ENCODE measurements at regions not wholly inside any gene's neighbourhood (a gene's known extent, or its start where the extent isn't known, plus 50 kb on each side); places are given as distances from the start of the nearest gene placed in this dataset.
A peak's percentile ranks its signal among the peaks of the same experiment; 100 is the strongest.

GRCh38 chr10:8439040-8439439 lies 384.6 kb downstream of the GATA3 start (continued):
- no peak for TF ChIP-seq E2F6 (IDR thresholded peaks at IDR 0.05; ENCODE audit: borderline replicate concordance, low read depth)
- no peak for TF ChIP-seq CHD2 (IDR thresholded peaks at IDR 0.05; ENCODE audit: low read length, partially characterized antibody)
- no peak for TF ChIP-seq PHF8 (IDR thresholded peaks at IDR 0.05; ENCODE audit: borderline replicate concordance, low read depth)

GRCh38 chr10:8444630-8445029 lies 390.1 kb downstream of the GATA3 start:
- Histone ChIP-seq H3K4me2 (no peak overlapping the region), H3K9me3 (no peaks in the 10 kb centered on the region), H3K4me1 (no peaks in the 10 kb centered on the region), H3K27ac (no peak overlapping the region), H3K4me3 (no peak overlapping the region)
- no peak for DNase-seq (ENCODE audit: low read depth in 1 of 2, low spot score in 1 of 2)
- CTCF ChIA-PET, result interaction anchor here (0.6 kb wide), 1 partner anchor 13 kb away, joined by 3 read pairs; no protein-coding TSS in a partner anchor
- POLR2A ChIA-PET, result no interaction called here
- WGBS (ENCODE audit: missing lambda C conversion rate), result 64% methylated on average over 7 of the region's 7 CpGs
- TF ChIP-seq BHLHE40 (IDR thresholded peaks at IDR 0.05; ENCODE audit: low read depth, low read length), result no peak
- TF ChIP-seq HES2 (IDR thresholded peaks at IDR 0.05), result no peak
- TF ChIP-seq RAD21 (conservative IDR thresholded peaks at IDR 0.05 in 1 of 2, IDR thresholded peaks at IDR 0.05 in 1 of 2), result 0 out of 5 replicates have a peak, but pooled peaks of 1 of the 2 experiments have one; percentile 7
- peak in 1 of 2 experiments; percentile 79; a peak in 3 of 6 replicates for ATAC-seq
- no peak for FAIRE-seq

- TF ChIP-seq SREBF2 (IDR thresholded peaks at IDR 0.05), result no peak
- TF ChIP-seq BCL3 (IDR thresholded peaks at IDR 0.05), result no peak
- TF ChIP-seq HES2 (IDR thresholded peaks at IDR 0.05), result no peak
- no peak for TF ChIP-seq MAZ (IDR thresholded peaks at IDR 0.05; ENCODE audit: borderline replicate concordance, low read depth, low read length)
- TF ChIP-seq BHLHE40 (IDR thresholded peaks at IDR 0.05; ENCODE audit: low read depth, low read length), result no peak
- TF ChIP-seq JUN (IDR thresholded peaks at IDR 0.05), result no peak
- TF ChIP-seq ZSCAN20 (CRISPR knock-in tag; IDR thresholded peaks at IDR 0.05), result no peak
- no peak for TF ChIP-seq GATA3 (IDR thresholded peaks at IDR 0.05; ENCODE audit: borderline replicate concordance)
- no peak for TF ChIP-seq ZFP36 (IDR thresholded peaks at IDR 0.05; ENCODE audit: borderline replicate concordance, partially characterized antibody)
- no peak for TF ChIP-seq EP300 (IDR thresholded peaks at IDR 0.05)
- TF ChIP-seq ELK1 (IDR thresholded peaks at IDR 0.05; ENCODE audit: low read depth, low read length), result no peak
- TF ChIP-seq TFCP2L1 (CRISPR knock-in tag; IDR thresholded peaks at IDR 0.05), result no peak
- no peak for TF ChIP-seq REST (IDR thresholded peaks at IDR 0.05)
- no peak for TF ChIP-seq SMC3 (IDR thresholded peaks at IDR 0.05)
- no peak for TF ChIP-seq HOXB5 (CRISPR knock-in tag; IDR thresholded peaks at IDR 0.05)
- no peak for TF ChIP-seq NPAS2 (CRISPR knock-in tag; IDR thresholded peaks at IDR 0.05; ENCODE audit: borderline replicate concordance)
- no peak for TF ChIP-seq CHD4 (IDR thresholded peaks at IDR 0.05; ENCODE audit: borderline replicate concordance)
- no peak for TF ChIP-seq RARB (CRISPR knock-in tag; IDR thresholded peaks at IDR 0.05)
- TF ChIP-seq POLR2A (IDR thresholded peaks at IDR 0.05; ENCODE audit: low read length), result no peak
- H3K9me3 ChIP-seq, result no peaks in the 10 kb centered on the region
- DNase-seq (ENCODE audit: low read depth in 1 of 2, low spot score in 1 of 2), result no peak
- ATAC-seq, result no peak
- no peak overlapping the region for H3K4me2 ChIP-seq
- no peak overlapping the region for H3K4me3 ChIP-seq
- ChIA-PET POLR2A (no interaction called here), CTCF (interaction anchor here (0.7 kb wide), 1 partner anchor 11 kb away, joined by 4 read pairs; no protein-coding TSS in a partner anchor)
- 97% methylated on average over 1 of the region's 1 CpG for WGBS (ENCODE audit: missing lambda C conversion rate)
- no peak overlapping the region for H3K27ac ChIP-seq
- FAIRE-seq, result no peak
- no peaks in the 10 kb centered on the region for H3K4me1 ChIP-seq
Measured at GRCh38 chr10:8445353-8445752, 390.9 kb downstream of the GATA3 start.
